ENCODE measurements at regions not wholly inside any gene's neighbourhood (a gene's known extent, or its start where the extent isn't known, plus 50 kb on each side); places are given as distances from the start of the nearest gene placed in this dataset.
A peak's percentile ranks its signal among the peaks of the same experiment; 100 is the strongest.

DNA sequence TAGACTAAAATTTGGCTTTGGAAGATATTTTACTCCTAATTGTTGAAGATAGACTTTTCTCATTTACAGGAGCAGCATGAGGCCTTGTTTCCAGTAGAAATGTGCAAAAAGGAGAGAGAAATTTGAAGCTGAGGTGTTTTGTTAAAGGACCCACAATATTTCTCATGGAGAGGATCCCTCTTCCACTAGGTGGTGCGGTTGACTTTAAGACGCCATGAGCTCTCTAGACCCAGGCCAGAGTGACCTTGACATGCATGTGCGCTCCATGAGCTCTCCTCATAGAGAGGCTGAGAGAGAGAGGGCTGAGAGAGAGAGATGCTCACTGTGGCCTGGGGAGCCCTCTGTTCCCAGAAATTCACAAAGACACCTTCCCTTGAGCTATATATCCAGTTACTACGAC, 861.2 kb upstream of the EYS start:
- DNase-seq (ENCODE audit: low read depth) = no peak
- H3K4me3 ChIP-seq (ENCODE audit: low read length) = no peak overlapping the region
- peaks cover 12% of the 10 kb centered on the region for H3K9me3 ChIP-seq (ENCODE audit: control insufficient read depth, low read length)
- H3K27me3 ChIP-seq (replicated peaks; ENCODE audit: control insufficient read depth, insufficient read depth, low read length) = no peaks in the 10 kb centered on the region
- H3K4me1 ChIP-seq (ENCODE audit: control insufficient read depth, insufficient read depth, low read length) = no peaks in the 10 kb centered on the region
- no peaks in the 10 kb centered on the region for H3K36me3 ChIP-seq (ENCODE audit: control insufficient read depth, insufficient read depth, low read length, severe bottlenecking)
- no peak overlapping the region for H3K9ac ChIP-seq (ENCODE audit: low read length)

GRCh38 chr6:66561479-66561878, 854.5 kb upstream of the EYS start:
- no peak for DNase-seq (ENCODE audit: low read depth)
- no peak overlapping the region for H3K4me3 ChIP-seq (ENCODE audit: low read length)
- peaks cover 8% of the 10 kb centered on the region for H3K9me3 ChIP-seq (ENCODE audit: control insufficient read depth, low read length)
- H3K4me1 ChIP-seq (ENCODE audit: control insufficient read depth, insufficient read depth, low read length) = no peaks in the 10 kb centered on the region
- no peaks in the 10 kb centered on the region for H3K27me3 ChIP-seq (replicated peaks; ENCODE audit: control insufficient read depth, insufficient read depth, low read length)
- H3K36me3 ChIP-seq (ENCODE audit: control insufficient read depth, insufficient read depth, low read length, severe bottlenecking) = no peaks in the 10 kb centered on the region
- H3K9ac ChIP-seq (ENCODE audit: low read length) = no peak overlapping the region

GRCh38 chr6:66558189-66558588, 851.2 kb upstream of the EYS start:
- Histone ChIP-seq H3K4me3 (ENCODE audit: low read length) (no peak overlapping the region), H3K9me3 (ENCODE audit: control insufficient read depth, low read length) (peaks cover 15% of the 10 kb centered on the region)
- no peak for DNase-seq (ENCODE audit: low read depth)

GRCh38 chr6:66556936-66557335, 849.9 kb upstream of the EYS start:
- Histone ChIP-seq H3K9ac (ENCODE audit: low read length) (no peak overlapping the region), H3K4me1 (ENCODE audit: control insufficient read depth, insufficient read depth, low read length) (no peaks in the 10 kb centered on the region), H3K27me3 (replicated peaks; ENCODE audit: control insufficient read depth, insufficient read depth, low read length) (no peaks in the 10 kb centered on the region), H3K4me3 (ENCODE audit: low read length) (no peak overlapping the region), H3K9me3 (ENCODE audit: control insufficient read depth, low read length) (peaks cover 15% of the 10 kb centered on the region), H3K36me3 (ENCODE audit: control insufficient read depth, insufficient read depth, low read length, severe bottlenecking) (no peaks in the 10 kb centered on the region)
- DNase-seq (ENCODE audit: low read depth) = no peak

More at GRCh38 chr6:66558189-66558588, 851.2 kb upstream of the EYS start:
- Histone ChIP-seq H3K4me1 (ENCODE audit: control insufficient read depth, insufficient read depth, low read length) (no peaks in the 10 kb centered on the region), H3K9ac (ENCODE audit: low read length) (no peak overlapping the region), H3K27me3 (replicated peaks; ENCODE audit: control insufficient read depth, insufficient read depth, low read length) (no peaks in the 10 kb centered on the region), H3K36me3 (ENCODE audit: control insufficient read depth, insufficient read depth, low read length, severe bottlenecking) (no peaks in the 10 kb centered on the region)

DNA sequence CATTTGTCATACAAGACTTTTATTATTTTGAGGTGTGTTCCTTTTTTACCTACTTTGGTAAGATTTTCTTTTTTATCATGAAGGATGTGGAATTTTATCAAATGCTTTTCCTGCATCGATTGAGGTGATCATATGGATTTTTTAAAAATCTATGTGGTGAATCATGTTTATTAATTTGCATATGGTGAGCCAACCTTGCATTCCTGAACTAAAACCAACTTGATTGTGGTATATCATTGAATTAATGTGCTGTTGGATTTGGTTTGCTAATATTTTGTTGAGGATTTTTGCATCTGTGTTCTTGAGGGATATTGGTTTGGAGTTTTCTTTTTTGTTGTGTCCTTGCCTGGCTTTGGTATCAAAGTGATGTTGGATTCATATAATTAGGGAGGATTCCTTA, 848.1 kb upstream of the EYS start:
- H3K4me1 ChIP-seq (ENCODE audit: control insufficient read depth, insufficient read depth, low read length) = no peaks in the 10 kb centered on the region
- H3K9me3 ChIP-seq (ENCODE audit: control insufficient read depth, low read length) = peaks cover 15% of the 10 kb centered on the region
- no peak overlapping the region for H3K4me3 ChIP-seq (ENCODE audit: low read length)
- H3K36me3 ChIP-seq (ENCODE audit: control insufficient read depth, insufficient read depth, low read length, severe bottlenecking) = no peaks in the 10 kb centered on the region
- H3K27me3 ChIP-seq (replicated peaks; ENCODE audit: control insufficient read depth, insufficient read depth, low read length) = no peaks in the 10 kb centered on the region
- no peak for DNase-seq (ENCODE audit: low read depth)
- H3K9ac ChIP-seq (ENCODE audit: low read length) = no peak overlapping the region

GRCh38 chr6:66553441-66553840, 846.4 kb upstream of the EYS start:
- no peaks in the 10 kb centered on the region for H3K36me3 ChIP-seq (ENCODE audit: control insufficient read depth, insufficient read depth, low read length, severe bottlenecking)
- H3K4me1 ChIP-seq (ENCODE audit: control insufficient read depth, insufficient read depth, low read length) = no peaks in the 10 kb centered on the region
- H3K4me3 ChIP-seq (ENCODE audit: low read length) = no peak overlapping the region
- DNase-seq (ENCODE audit: low read depth) = peak; percentile 6
- H3K9ac ChIP-seq (ENCODE audit: low read length) = no peak overlapping the region
- H3K9me3 ChIP-seq (ENCODE audit: control insufficient read depth, low read length) = peaks cover 15% of the 10 kb centered on the region
- H3K27me3 ChIP-seq (replicated peaks; ENCODE audit: control insufficient read depth, insufficient read depth, low read length) = no peaks in the 10 kb centered on the region

DNA sequence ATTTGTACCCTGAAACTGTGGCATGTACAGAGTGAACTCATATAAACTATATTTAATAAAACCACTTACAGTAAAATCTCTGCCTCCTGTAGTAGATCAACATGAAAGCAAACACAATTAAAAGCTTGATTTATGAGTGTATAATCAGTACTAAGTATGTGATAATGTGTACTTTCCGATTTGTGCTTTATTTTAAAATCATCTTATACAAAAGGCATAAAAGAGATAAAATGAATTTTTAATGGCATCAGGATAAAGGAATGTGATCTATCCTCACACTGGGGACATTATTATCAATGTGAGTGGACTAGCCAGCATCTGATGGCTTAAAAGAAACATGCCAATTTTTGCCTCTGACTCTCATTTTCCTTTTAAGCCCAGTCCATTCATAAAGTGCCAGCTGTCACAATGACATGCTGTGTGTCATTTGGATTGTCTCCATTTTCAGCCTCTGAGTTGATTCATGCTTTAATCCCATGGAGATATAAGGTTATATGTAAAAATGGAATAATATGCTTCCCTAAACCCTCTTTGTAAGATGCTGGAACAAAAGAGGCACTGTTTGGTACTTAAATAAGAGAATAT, 831.6 kb upstream of the EYS start:
- no peak for DNase-seq (ENCODE audit: low read depth)
- H3K36me3 ChIP-seq (ENCODE audit: control insufficient read depth, insufficient read depth, low read length, severe bottlenecking) = no peaks in the 10 kb centered on the region
- no peak overlapping the region for H3K4me3 ChIP-seq (ENCODE audit: low read length)
- H3K27me3 ChIP-seq (replicated peaks; ENCODE audit: control insufficient read depth, insufficient read depth, low read length) = no peaks in the 10 kb centered on the region
- H3K4me1 ChIP-seq (ENCODE audit: control insufficient read depth, insufficient read depth, low read length) = no peaks in the 10 kb centered on the region
- H3K9me3 ChIP-seq (ENCODE audit: control insufficient read depth, low read length) = no peaks in the 10 kb centered on the region
- no peak overlapping the region for H3K9ac ChIP-seq (ENCODE audit: low read length)

- DNase-seq (ENCODE audit: low read depth) = no peak
- Histone ChIP-seq H3K36me3 (ENCODE audit: control insufficient read depth, insufficient read depth, low read length, severe bottlenecking) (no peaks in the 10 kb centered on the region), H3K4me1 (ENCODE audit: control insufficient read depth, insufficient read depth, low read length) (no peaks in the 10 kb centered on the region), H3K4me3 (ENCODE audit: low read length) (no peak overlapping the region), H3K27me3 (replicated peaks; ENCODE audit: control insufficient read depth, insufficient read depth, low read length) (no peaks in the 10 kb centered on the region), H3K9me3 (ENCODE audit: control insufficient read depth, low read length) (no peaks in the 10 kb centered on the region), H3K9ac (ENCODE audit: low read length) (no peak overlapping the region)
Observed at GRCh38 chr6:66533921-66534404, 826.9 kb upstream of the EYS start.

DNA sequence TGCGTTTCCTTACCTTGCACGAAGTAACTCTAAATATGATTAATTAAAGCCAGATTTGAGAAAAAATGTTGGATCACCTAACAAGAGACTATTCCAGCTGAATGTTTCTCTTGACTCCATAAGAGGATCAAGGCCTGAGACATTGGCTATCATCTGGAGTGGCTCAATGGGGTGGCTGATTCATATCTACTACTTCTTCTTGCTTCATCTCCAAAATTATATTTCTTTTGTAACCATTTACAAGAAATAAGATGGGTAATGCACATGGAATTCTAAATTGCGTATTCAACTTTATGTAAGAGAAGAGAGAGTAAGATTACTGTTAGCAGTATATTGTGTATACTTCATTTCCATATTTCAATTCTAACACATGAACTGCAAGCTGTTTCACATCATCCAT, 819.0 kb upstream of the EYS start:
- H3K27me3 ChIP-seq (replicated peaks; ENCODE audit: control insufficient read depth, insufficient read depth, low read length) = no peaks in the 10 kb centered on the region
- no peaks in the 10 kb centered on the region for H3K9me3 ChIP-seq (ENCODE audit: control insufficient read depth, low read length)
- H3K36me3 ChIP-seq (ENCODE audit: control insufficient read depth, insufficient read depth, low read length, severe bottlenecking) = no peaks in the 10 kb centered on the region
- DNase-seq (ENCODE audit: low read depth) = peak; percentile 9
- H3K9ac ChIP-seq (ENCODE audit: low read length) = no peak overlapping the region
- H3K4me3 ChIP-seq (ENCODE audit: low read length) = no peak overlapping the region
- H3K4me1 ChIP-seq (ENCODE audit: control insufficient read depth, insufficient read depth, low read length) = no peaks in the 10 kb centered on the region

DNA sequence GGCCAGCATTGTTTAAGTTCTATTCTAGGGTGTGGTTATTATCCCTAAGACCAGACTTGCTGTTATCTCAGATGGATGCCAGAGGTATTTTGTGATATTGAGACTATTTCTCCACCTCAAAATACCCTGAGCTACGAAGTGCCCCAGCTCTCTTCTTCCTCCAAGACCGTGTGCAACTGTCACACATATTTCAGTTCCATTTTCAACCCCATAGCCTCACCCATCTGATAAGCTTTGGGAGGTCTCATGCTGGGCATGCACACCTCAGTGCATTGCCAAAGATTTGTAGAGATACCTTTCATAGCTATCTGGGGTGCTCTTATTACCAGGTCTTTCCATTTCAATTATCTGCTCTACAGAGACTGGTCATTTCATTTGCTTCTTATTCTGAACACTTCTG, 815.8 kb upstream of the EYS start:
- H3K27me3 ChIP-seq (replicated peaks; ENCODE audit: control insufficient read depth, insufficient read depth, low read length) = no peaks in the 10 kb centered on the region
- no peaks in the 10 kb centered on the region for H3K9me3 ChIP-seq (ENCODE audit: control insufficient read depth, low read length)
- H3K9ac ChIP-seq (ENCODE audit: low read length) = no peak overlapping the region
- no peak for DNase-seq (ENCODE audit: low read depth)
- H3K4me3 ChIP-seq (ENCODE audit: low read length) = no peak overlapping the region
- no peaks in the 10 kb centered on the region for H3K4me1 ChIP-seq (ENCODE audit: control insufficient read depth, insufficient read depth, low read length)
- no peaks in the 10 kb centered on the region for H3K36me3 ChIP-seq (ENCODE audit: control insufficient read depth, insufficient read depth, low read length, severe bottlenecking)

DNA sequence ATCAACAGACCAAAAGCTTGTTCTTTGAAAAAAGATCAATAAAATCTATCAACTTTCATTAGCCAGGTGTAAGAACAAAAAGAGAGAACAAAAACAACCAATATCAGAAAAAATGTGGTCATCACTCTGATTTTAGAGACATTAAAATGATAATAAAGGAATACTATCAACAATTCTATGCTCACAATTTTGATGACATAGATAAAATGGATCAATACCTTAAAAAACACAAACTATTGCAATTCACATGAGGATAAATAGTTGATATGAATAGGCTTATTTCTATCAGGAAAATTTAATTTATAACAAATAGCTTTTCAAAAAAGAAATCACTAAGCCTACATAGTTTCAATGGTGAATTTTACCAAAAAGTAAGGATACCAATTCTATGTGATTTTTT, 809.4 kb upstream of the EYS start:
- Histone ChIP-seq H3K9me3 (ENCODE audit: control insufficient read depth, low read length) (no peaks in the 10 kb centered on the region), H3K9ac (ENCODE audit: low read length) (no peak overlapping the region), H3K4me3 (ENCODE audit: low read length) (no peak overlapping the region), H3K27me3 (replicated peaks; ENCODE audit: control insufficient read depth, insufficient read depth, low read length) (no peaks in the 10 kb centered on the region), H3K36me3 (ENCODE audit: control insufficient read depth, insufficient read depth, low read length, severe bottlenecking) (no peaks in the 10 kb centered on the region), H3K4me1 (ENCODE audit: control insufficient read depth, insufficient read depth, low read length) (no peaks in the 10 kb centered on the region)
- DNase-seq (ENCODE audit: low read depth) = no peak

GRCh38 chr6:66508433-66508832, 801.4 kb upstream of the EYS start:
- no peaks in the 10 kb centered on the region for H3K27me3 ChIP-seq (replicated peaks; ENCODE audit: control insufficient read depth, insufficient read depth, low read length)
- no peak overlapping the region for H3K4me3 ChIP-seq (ENCODE audit: low read length)
- no peak overlapping the region for H3K9ac ChIP-seq (ENCODE audit: low read length)
- H3K36me3 ChIP-seq (ENCODE audit: control insufficient read depth, insufficient read depth, low read length, severe bottlenecking) = no peaks in the 10 kb centered on the region
- peak; percentile 60 for DNase-seq (ENCODE audit: low read depth)
- H3K4me1 ChIP-seq (ENCODE audit: control insufficient read depth, insufficient read depth, low read length) = no peaks in the 10 kb centered on the region
- peaks cover 5% of the 10 kb centered on the region for H3K9me3 ChIP-seq (ENCODE audit: control insufficient read depth, low read length)
